Panc1 (cell line): ENCODE measurements at regions not wholly inside any gene's neighbourhood (a gene's known extent, or its start where the extent isn't known, plus 50 kb on each side); places are given as distances from the start of the nearest gene placed in this dataset.

Experiments used
- POLR2AphosphoS5 ChIP-seq: IDR thresholded peaks from 2 replicates; pipeline ENCODE4 v1.6.1; 2012; ENCODE audit warnings: mild to moderate bottlenecking, low read depth, low read length, moderate library complexity
- REST ChIP-seq, 2 experiments: IDR thresholded peaks; 2 replicates each; pipeline ENCODE4 v1.6.1; 2011 to 2012; ENCODE audit warnings: low read depth in 2 of 2, control low read depth in 1 of 2, low read length in 1 of 2, mild to moderate bottlenecking in 1 of 2, moderate library complexity in 1 of 2; ENCODE audit not compliant: insufficient read depth in 1 of 2
- SIN3A ChIP-seq: IDR thresholded peaks from 2 replicates; pipeline ENCODE4 v1.6.1; 2012; ENCODE audit warnings: low read depth, mild to moderate bottlenecking, low read length, moderate library complexity, borderline replicate concordance; ENCODE audit not compliant: insufficient read depth
- TCF7L2 ChIP-seq: IDR thresholded peaks from 2 replicates; pipeline ENCODE4 v1.6.1; 2011; ENCODE audit warnings: mild to moderate bottlenecking, low read depth, low read length, inconsistent platforms
- TF ChIP-seq, protein P1 (sequence below): fragments of 450-650 bp; IDR thresholded peaks from 2 replicates; pipeline ENCODE4 v1.5.1; 2017; ENCODE audit warnings: mild to moderate bottlenecking

DNA sequence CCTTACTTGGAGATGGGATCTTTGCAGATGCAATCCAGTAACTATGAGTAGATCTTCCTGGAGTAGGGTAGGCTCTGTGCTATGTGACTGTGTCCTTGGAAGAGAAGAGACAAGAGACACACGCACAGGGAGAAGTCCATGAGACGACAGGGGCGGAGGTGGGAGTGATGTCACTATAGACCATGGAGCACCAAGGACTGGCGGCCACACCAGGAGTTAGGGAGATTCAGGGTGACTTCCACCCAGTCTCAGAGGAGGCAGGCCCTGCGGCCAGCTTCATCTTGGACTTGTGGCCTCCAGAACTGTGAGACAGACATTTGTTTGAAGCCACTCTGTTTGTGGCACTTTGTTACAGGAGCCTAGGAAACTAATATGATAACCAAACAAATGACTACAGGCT lies 177.8 kb downstream of the INHBB start:
- TF ChIP-seq REST (IDR thresholded peaks at IDR 0.05; ENCODE audit: insufficient read depth in 1 of 2, low read depth in 2 of 2, low read length in 1 of 2) (no peak), SIN3A (no peak), POLR2AphosphoS5 (no peak), TCF7L2 (no peak)
- TF ChIP-seq, protein P1, sequence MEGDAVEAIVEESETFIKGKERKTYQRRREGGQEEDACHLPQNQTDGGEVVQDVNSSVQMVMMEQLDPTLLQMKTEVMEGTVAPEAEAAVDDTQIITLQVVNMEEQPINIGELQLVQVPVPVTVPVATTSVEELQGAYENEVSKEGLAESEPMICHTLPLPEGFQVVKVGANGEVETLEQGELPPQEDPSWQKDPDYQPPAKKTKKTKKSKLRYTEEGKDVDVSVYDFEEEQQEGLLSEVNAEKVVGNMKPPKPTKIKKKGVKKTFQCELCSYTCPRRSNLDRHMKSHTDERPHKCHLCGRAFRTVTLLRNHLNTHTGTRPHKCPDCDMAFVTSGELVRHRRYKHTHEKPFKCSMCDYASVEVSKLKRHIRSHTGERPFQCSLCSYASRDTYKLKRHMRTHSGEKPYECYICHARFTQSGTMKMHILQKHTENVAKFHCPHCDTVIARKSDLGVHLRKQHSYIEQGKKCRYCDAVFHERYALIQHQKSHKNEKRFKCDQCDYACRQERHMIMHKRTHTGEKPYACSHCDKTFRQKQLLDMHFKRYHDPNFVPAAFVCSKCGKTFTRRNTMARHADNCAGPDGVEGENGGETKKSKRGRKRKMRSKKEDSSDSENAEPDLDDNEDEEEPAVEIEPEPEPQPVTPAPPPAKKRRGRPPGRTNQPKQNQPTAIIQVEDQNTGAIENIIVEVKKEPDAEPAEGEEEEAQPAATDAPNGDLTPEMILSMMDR = no peak
